HEK293 (cell line): ENCODE measurements at regions not wholly inside any gene's neighbourhood (a gene's known extent, or its start where the extent isn't known, plus 50 kb on each side); places are given as distances from the start of the nearest gene placed in this dataset.

ENCODE experiments used
- CTCF ChIA-PET: fragments of 350-600 bp; formaldehyde crosslinking; extraction: SDS; loops from one replicate; lab custom pipeline; 2021; ENCODE audit warnings: antibody characterized with exemption; lab: Yijun Ruan, JAX
- POLR2A ChIA-PET: fragments of 300-600 bp; formaldehyde crosslinking; extraction: SDS; loops from one replicate; lab custom pipeline; 2020; ENCODE audit warnings: antibody characterized with exemption, inconsistent platforms; lab: Yijun Ruan, JAX
- H3K27ac ChIP-seq: fragments of 200-500 bp; sonication (Bioruptor generic); 2 replicates; pipeline ENCODE4 v1.5.1; 2014; ENCODE audit warnings: low read depth, low read length, control low read depth, inconsistent platforms; ENCODE audit errors: extremely low read depth
- H3K36me3 ChIP-seq, 2 experiments: fragments of 200-500 bp in 1 of 2; sonication (Bioruptor generic) in 1 of 2; 1 replicate in 1 of 2; 2 replicates in 1 of 2; pipeline ENCODE4 v1.5.1; 2014 to 2017; ENCODE audit warnings: inconsistent platforms in 2 of 2, low read length in 2 of 2; ENCODE audit not compliant: control insufficient read depth in 2 of 2, insufficient read depth in 1 of 2
- H3K4me1 ChIP-seq: fragments of 200-500 bp; sonication (Bioruptor generic); 2 replicates; pipeline ENCODE4 v1.5.1; 2014; ENCODE audit warnings: mild to moderate bottlenecking, low read length, inconsistent platforms; ENCODE audit not compliant: control insufficient read depth, insufficient read depth
- H3K4me3 ChIP-seq: 2 replicates; pipeline ENCODE4 v1.5.1; 2011; ENCODE audit warnings: low read depth, mild to moderate bottlenecking, control low read depth, low read length, moderate library complexity
- H3K9me3 ChIP-seq: fragments of 200-500 bp; sonication (Bioruptor generic); 2 replicates; pipeline ENCODE4 v1.5.1; 2014; ENCODE audit warnings: low read depth, low read length, inconsistent platforms; ENCODE audit not compliant: control insufficient read depth, insufficient read depth
- KLF10 ChIP-seq: fragments of 450-650 bp; IDR thresholded peaks from 2 replicates; pipeline ENCODE4 v1.5.1; 2018; ENCODE audit warnings: missing biosample characterization, mild to moderate bottlenecking, missing genetic modification characterization
- MEIS1 ChIP-seq: sonication (generic); formaldehyde crosslinking; IDR thresholded peaks from 2 replicates; pipeline ENCODE4 v1.8.1; 2022; ENCODE audit warnings: missing genetic modification reagents, mild to moderate bottlenecking, borderline replicate concordance
- OVOL3 ChIP-seq: fragments of 450-650 bp; formaldehyde crosslinking; IDR thresholded peaks from 2 replicates; pipeline ENCODE4 v1.5.1; 2016; ENCODE audit warnings: missing biosample characterization, missing genetic modification characterization
- PRDM1 ChIP-seq: fragments of 450-650 bp; formaldehyde crosslinking; IDR thresholded peaks from 2 replicates; pipeline ENCODE4; 2016; ENCODE audit warnings: missing biosample characterization, missing genetic modification characterization
- SALL2 ChIP-seq: fragments of 450-650 bp; formaldehyde crosslinking; IDR thresholded peaks from 2 replicates; pipeline ENCODE4 v1.5.0; 2017; ENCODE audit warnings: missing biosample characterization, mild to moderate bottlenecking, missing genetic modification characterization, borderline replicate concordance
- ZBTB1 ChIP-seq: fragments of 450-650 bp; formaldehyde crosslinking; IDR thresholded peaks from 2 replicates; pipeline ENCODE4 v1.5.1; 2016; ENCODE audit warnings: missing biosample characterization, missing genetic modification characterization
- ZFHX2 ChIP-seq: fragments of 450-650 bp; formaldehyde crosslinking; conservative IDR thresholded peaks from 2 replicates; pipeline ENCODE4 v1.5.1; 2016; ENCODE audit warnings: missing biosample characterization, missing genetic modification characterization
- ZFP3 ChIP-seq: fragments of 450-650 bp; formaldehyde crosslinking; IDR thresholded peaks from 2 replicates; pipeline ENCODE4 v1.5.1; 2016; ENCODE audit warnings: low read depth, missing biosample characterization, missing genetic modification characterization
- ZNF112 ChIP-seq: fragments of 450-650 bp; formaldehyde crosslinking; IDR thresholded peaks from 2 replicates; pipeline ENCODE4 v1.5.0; 2017; ENCODE audit warnings: missing biosample characterization, missing genetic modification characterization
- ZNF114 ChIP-seq: fragments of 450-650 bp; formaldehyde crosslinking; IDR thresholded peaks from 2 replicates; pipeline ENCODE4 v1.5.0; 2017; ENCODE audit warnings: missing biosample characterization, missing genetic modification characterization
- ZNF148 ChIP-seq: fragments of 450-650 bp; formaldehyde crosslinking; IDR thresholded peaks from 2 replicates; pipeline ENCODE4 v1.5.0; 2017; ENCODE audit warnings: missing biosample characterization, missing genetic modification characterization, borderline replicate concordance
- ZNF2 ChIP-seq: fragments of 450-650 bp; formaldehyde crosslinking; IDR thresholded peaks from 2 replicates; pipeline ENCODE4 v1.5.1; 2016; ENCODE audit warnings: missing biosample characterization, missing genetic modification characterization
- ZNF202 ChIP-seq: fragments of 450-650 bp; formaldehyde crosslinking; IDR thresholded peaks from 2 replicates; pipeline ENCODE4 v1.5.1; 2016; ENCODE audit warnings: missing biosample characterization, missing genetic modification characterization, borderline replicate concordance
- ZNF239 ChIP-seq: fragments of 450-650 bp; formaldehyde crosslinking; IDR thresholded peaks from 2 replicates; pipeline ENCODE4 v1.5.1; 2016; ENCODE audit warnings: missing biosample characterization, missing genetic modification characterization
- ZNF266 ChIP-seq: fragments of 450-650 bp; formaldehyde crosslinking; IDR thresholded peaks from 2 replicates; pipeline ENCODE4 v1.5.1; 2016; ENCODE audit warnings: missing biosample characterization, missing genetic modification characterization, low read depth
- ZNF292 ChIP-seq: fragments of 450-650 bp; formaldehyde crosslinking; IDR thresholded peaks from 2 replicates; pipeline ENCODE4 v1.5.1; 2016; ENCODE audit warnings: low read depth, missing biosample characterization, missing genetic modification characterization, borderline replicate concordance
- ZNF311 ChIP-seq: fragments of 450-650 bp; formaldehyde crosslinking; IDR thresholded peaks from 2 replicates; pipeline ENCODE4 v1.5.1; 2017; ENCODE audit warnings: missing biosample characterization, missing genetic modification characterization, borderline replicate concordance
- ZNF335 ChIP-seq: fragments of 450-650 bp; formaldehyde crosslinking; conservative IDR thresholded peaks from 2 replicates; pipeline ENCODE4 v1.5.1; 2016; ENCODE audit warnings: missing biosample characterization, missing genetic modification characterization
- ZNF341 ChIP-seq: fragments of 450-650 bp; formaldehyde crosslinking; IDR thresholded peaks from 2 replicates; pipeline ENCODE4; 2016; ENCODE audit warnings: low read depth, missing biosample characterization, missing genetic modification characterization
- ZNF776 ChIP-seq: fragments of 450-650 bp; formaldehyde crosslinking; IDR thresholded peaks from 2 replicates; pipeline ENCODE4 v1.5.0; 2017; ENCODE audit warnings: missing biosample characterization, missing genetic modification characterization, borderline replicate concordance
- ZSCAN4 ChIP-seq: fragments of 450-650 bp; formaldehyde crosslinking; IDR thresholded peaks from 2 replicates; pipeline ENCODE4 v1.5.1; 2017; ENCODE audit warnings: missing biosample characterization, missing genetic modification characterization

GRCh38 chr14:101232340-101233020 is 328.8 kb upstream of the DIO3 start:
- Histone ChIP-seq H3K9me3 (no peaks in the 10 kb centered on the region), H3K4me3 (no peak overlapping the region), H3K36me3 (no peaks in the 10 kb centered on the region), H3K27ac (no peak overlapping the region), H3K4me1 (no peaks in the 10 kb centered on the region)
- POLR2A ChIA-PET = no interaction called here
- TF ChIP-seq ZNF239 (tag by site-specific recombination) = no peak
- 0 out of 2 replicates have a peak, but pooled peaks have one; percentile 13 for TF ChIP-seq ZSCAN4
- CTCF ChIA-PET = interaction anchor here (0.6 kb wide), 1 partner anchor 553 kb away, joined by 4 read pairs; no protein-coding TSS in a partner anchor

GRCh38 chr14:101233021-101233366 is 328.3 kb upstream of the DIO3 start:
- no peaks in the 10 kb centered on the region for H3K36me3 ChIP-seq
- no peak overlapping the region for H3K27ac ChIP-seq
- TF ChIP-seq MEIS1 (no peak), ZFHX2 (tag by site-specific recombination) (no peak)
- H3K4me1 ChIP-seq = no peaks in the 10 kb centered on the region
- CTCF ChIA-PET = no interaction called here
- H3K4me3 ChIP-seq = no peak overlapping the region
- H3K9me3 ChIP-seq = no peaks in the 10 kb centered on the region
- POLR2A ChIA-PET = no interaction called here

GRCh38 chr14:101233391-101233790 is 327.9 kb upstream of the DIO3 start:
- Histone ChIP-seq H3K4me3 (no peak overlapping the region), H3K36me3 (no peaks in the 10 kb centered on the region), H3K27ac (no peak overlapping the region), H3K4me1 (no peaks in the 10 kb centered on the region), H3K9me3 (no peaks in the 10 kb centered on the region)
- ChIA-PET POLR2A (no interaction called here), CTCF (no interaction called here)
- TF ChIP-seq ZNF112 (tag by site-specific recombination) = no peak
- no peak for TF ChIP-seq ZNF341 (tag by site-specific recombination)
- no peak for TF ChIP-seq ZNF148 (tag by site-specific recombination)
- TF ChIP-seq ZNF335 (tag by site-specific recombination) = no peak
- TF ChIP-seq ZNF114 (tag by site-specific recombination) = no peak
- no peak for TF ChIP-seq ZNF202 (tag by site-specific recombination)
- no peak for TF ChIP-seq ZBTB1 (tag by site-specific recombination)
- no peak for TF ChIP-seq ZNF2 (tag by site-specific recombination)
- TF ChIP-seq SALL2 = no peak

- no peak overlapping the region for H3K4me3 ChIP-seq
- no peaks in the 10 kb centered on the region for H3K36me3 ChIP-seq
- CTCF ChIA-PET = interaction anchor here (0.6 to 2.4 kb wide), 2 partner anchors 563 to 848 kb away, joined by 3 to 11 read pairs; no protein-coding TSS in a partner anchor
- POLR2A ChIA-PET = no interaction called here
- H3K27ac ChIP-seq = no peak overlapping the region
- no peaks in the 10 kb centered on the region for H3K4me1 ChIP-seq
- no peak for TF ChIP-seq ZNF776 (tag by site-specific recombination)
- TF ChIP-seq ZNF292 (tag by site-specific recombination) = no peak
- no peak for TF ChIP-seq KLF10 (tag by site-specific recombination)
- no peak for TF ChIP-seq ZNF2 (tag by site-specific recombination)
- TF ChIP-seq ZFP3 (tag by site-specific recombination) = no peak
- TF ChIP-seq OVOL3 = no peak
- no peak for TF ChIP-seq ZNF266 (tag by site-specific recombination)
- no peak for TF ChIP-seq PRDM1 (tag by site-specific recombination)
- no peak for TF ChIP-seq ZNF311 (tag by site-specific recombination)
- H3K9me3 ChIP-seq = no peaks in the 10 kb centered on the region
Measured at GRCh38 chr14:101233808-101234207, 327.5 kb upstream of the DIO3 start.
